Spleen (tissue), 7 donors: ENCODE measurements at regions not wholly inside any gene's neighbourhood (a gene's known extent, or its start where the extent isn't known, plus 50 kb on each side); places are given as distances from the start of the nearest gene placed in this dataset.

ENCODE experiments used
- CTCF ChIP-seq, 11 experiments: fragments of 200-600 bp in 7 of 11; fragments of 450-650 bp in 4 of 11; sonication (generic) in 4 of 11; IDR thresholded peaks in 8 of 11; conservative IDR thresholded peaks in 3 of 11; 1 replicate in 7 of 11; 2 replicates in 4 of 11; pipeline versions ENCODE4 v1.4.0 to v1.8.0; 2016 to 2021; ENCODE audit warnings: antibody characterized with exemption in 11 of 11, inconsistent platforms in 4 of 11, mild to moderate bottlenecking in 1 of 11
- POLR2A ChIP-seq, 3 donors: fragments of 450-650 bp; IDR thresholded peaks; one replicate each; pipeline ENCODE4 v1.5.1; 2017; ENCODE audit warnings: antibody characterized with exemption in 3 of 3, mild to moderate bottlenecking in 1 of 3
- donor health status: DM: no; HTN: no; CAD: no; lungs with moderate emphysema.
- donor health status: DM: no; HTN: no; CAD: no.
- donor health status: DM: no; HTN: no; CAD: no.

GRCh38 chr15:47924381-47924780 lies 196.4 kb upstream of the SLC24A5 start:
- no peak for TF ChIP-seq CTCF (IDR thresholded peaks at IDR 0.05 in 8 of 11, conservative IDR thresholded peaks at IDR 0.05 in 3 of 11)
- TF ChIP-seq POLR2A (IDR thresholded peaks at IDR 0.05) = no peak
